ENCODE measurements at regions not wholly inside any gene's neighbourhood (a gene's known extent, or its start where the extent isn't known, plus 50 kb on each side); places are given as distances from the start of the nearest gene placed in this dataset.

DNA sequence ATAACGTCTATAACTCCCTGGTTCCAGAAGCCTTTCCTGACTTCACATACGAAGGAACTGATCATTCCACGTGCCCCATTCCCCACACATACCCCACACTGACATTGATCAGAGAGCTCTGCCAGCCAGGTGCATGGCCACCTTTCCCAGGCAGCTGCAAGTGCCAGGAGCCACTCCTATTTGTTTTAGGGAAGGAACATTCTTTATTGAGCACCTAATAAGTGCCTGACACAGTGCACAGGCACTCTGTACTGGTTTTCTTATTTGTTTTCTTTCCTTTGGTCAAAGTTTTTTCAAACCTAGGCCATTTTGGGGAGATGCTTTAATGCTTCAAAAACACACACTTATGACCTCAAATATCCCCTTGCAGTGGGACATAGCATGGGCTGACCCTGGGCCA lies 50.0 kb downstream of the PITPNM2 start:
- no peak for DNase-seq

DNA sequence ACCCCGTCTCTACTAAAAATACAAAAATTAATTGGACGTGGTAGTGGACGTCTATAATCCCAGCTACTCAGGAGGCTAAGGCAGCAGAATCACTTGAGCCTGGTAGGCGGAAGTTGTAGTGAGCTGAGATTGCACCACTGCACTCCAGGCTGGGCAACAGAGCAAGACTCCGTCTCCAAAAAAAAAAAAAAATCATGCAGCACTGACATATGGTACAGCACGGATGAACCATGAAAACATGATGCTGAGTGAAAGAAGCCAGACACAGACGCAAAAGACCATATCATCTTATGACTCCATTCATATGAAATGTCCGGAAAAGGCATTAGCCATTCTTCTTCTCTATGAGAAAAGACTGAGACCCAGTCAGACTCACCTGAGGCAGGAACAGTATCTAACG lies 50.4 kb downstream of the PITPNM2 start:
- DNase-seq: no peak

DNA sequence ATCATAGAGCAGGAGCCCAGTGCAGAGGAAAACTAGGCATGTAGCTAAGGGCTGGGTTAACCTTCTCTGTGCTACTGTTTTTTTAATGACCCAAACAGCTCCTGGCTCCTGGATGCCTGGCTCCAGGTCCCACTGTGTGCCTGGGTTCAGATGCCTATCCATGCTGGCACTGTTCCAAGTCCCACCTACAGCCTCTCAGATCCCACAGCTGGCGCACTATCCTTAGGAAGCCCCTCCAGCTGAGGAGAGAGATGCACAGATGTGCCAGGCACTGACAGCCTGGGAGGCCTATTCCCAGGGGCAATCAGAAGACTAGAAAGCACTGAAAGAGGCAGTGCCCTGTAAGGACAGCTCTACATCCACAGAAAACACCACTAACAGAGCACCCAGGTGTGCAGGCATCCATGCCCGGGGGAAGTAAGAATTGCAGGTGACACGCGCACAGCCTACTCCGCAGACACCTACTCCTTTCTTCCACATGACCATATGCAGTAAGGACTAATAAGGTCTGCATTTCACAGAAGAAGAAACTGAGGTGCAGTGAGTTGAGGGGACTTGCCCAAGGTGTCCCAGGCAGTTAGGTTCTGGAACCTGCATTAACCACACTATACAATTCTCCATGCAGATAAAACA lies 51.2 kb downstream of the PITPNM2 start:
- DNase-seq: no peak

DNA sequence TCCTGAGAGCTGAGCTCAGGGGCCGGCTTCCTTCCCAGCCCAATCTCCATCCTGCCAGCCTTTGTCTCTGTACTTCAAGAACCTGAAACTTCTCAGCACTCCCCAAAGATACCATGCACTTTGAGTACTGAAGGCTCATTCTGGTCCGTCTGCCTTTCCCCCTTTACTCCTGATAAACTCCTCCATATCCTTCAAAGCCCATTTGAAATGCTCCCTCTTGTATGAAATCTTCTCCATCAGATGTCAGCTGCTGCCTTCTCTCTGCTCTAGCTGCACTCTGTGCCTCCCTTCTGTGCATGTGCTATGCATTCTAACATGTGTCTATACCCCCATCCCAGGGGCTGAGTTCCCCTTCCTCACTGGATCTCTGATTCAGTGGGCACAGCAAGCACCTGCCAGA lies 52.1 kb downstream of the PITPNM2 start:
- no peak for DNase-seq

DNA sequence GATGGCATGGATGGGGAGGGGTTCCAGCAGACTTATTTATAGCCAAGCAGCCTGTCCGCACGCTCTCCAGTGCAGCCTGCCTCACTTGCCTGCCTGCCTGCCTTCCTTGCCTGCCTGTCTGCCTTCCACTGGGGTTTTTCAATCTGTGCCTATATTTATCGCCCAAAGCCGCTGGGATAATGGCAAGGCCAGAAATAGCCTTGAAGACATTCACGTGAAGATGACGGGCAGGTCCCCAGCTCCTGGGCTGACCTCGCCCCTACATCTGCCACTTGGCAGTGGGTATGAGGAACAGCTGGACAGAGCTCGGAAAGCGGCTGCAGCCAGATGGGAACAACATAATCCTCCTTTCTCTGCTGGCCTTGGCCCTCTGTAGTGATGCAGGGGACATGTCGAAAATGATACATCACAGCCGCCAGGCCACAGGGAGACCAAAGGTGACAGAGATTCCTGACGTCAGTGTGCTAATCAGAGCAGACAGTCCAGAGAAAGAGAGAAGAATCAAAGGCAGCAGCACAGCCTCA lies 53.3 kb downstream of the PITPNM2 start:
- no peak for DNase-seq

DNA sequence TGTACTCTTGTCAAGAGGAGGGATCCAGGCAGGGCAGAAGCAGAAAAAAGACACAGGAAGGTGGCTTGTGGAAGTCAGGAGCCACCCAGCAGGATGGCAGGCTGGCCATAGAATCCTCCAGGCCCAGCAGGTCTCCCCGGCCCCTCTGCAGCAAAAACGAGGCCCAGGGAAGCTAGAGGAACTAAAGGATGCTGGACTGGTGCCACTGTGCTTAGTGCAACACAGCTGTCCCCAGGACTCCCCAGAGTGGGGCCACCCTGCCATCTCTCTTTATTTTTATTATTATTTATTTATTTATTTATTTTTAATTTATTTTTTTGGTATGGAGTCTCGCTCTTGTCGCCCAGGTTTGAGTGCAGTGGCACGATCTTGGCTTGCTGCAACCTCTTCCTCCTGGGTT lies 54.1 kb downstream of the PITPNM2 start:
- DNase-seq: no peak

DNA sequence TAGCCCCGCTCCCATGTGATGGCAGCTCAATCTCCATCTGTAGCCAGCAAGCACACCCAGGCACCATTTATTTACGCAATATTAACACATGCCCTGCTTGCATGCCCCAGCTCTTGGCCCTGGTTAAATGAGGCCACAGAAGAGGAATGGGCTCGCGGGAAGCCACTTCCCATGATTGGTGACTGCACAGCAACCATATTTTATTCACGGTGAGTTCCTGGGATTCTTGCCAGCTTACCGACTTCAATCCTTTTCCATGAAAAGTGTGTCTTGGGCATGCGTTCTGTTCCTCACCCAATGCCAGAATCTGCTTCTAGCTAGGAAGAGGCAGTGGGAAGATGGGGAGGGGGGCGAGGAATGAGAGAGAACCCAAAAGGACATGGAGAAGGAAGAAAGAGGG lies 54.7 kb downstream of the PITPNM2 start:
- no peak for DNase-seq

DNA sequence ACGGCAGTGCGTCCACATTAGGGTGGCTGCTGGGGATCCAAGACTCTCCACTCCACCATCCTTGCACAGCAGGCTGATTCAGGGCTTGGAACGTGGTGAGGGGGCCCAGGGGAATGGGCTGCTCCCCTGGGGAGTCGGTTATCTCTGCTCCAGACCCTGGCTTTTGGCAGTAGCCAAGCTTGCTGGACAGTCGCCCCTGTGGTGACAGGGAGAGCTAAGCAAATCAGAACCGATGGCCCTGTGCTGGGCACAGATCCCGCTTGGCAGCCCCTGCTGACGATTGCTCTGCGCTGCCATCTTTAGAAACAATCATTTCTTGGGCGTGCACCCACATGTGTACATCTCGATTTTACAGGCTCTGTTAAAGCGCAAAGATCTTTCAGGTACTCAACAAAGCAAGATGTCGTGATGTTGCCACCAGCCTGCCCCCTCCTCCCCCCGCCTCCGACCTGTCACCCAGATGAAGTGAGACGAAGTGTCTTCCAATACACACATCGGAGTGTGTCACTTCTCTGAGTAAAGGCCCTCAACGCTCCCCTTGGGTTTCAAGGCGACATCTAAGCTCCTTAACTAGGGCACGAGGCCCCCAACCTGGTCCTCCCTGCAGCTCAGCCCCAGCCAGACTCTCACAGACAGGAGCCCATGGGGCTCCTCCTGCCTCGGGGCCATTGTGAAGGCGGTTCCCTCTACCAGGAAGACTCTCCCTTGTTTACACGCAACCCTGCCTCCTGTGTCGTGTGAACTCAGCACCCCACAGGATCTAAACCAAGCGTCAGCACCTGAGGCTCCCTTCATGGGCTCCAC lies 55.6 kb downstream of the PITPNM2 start:
- DNase-seq: no peak

DNA sequence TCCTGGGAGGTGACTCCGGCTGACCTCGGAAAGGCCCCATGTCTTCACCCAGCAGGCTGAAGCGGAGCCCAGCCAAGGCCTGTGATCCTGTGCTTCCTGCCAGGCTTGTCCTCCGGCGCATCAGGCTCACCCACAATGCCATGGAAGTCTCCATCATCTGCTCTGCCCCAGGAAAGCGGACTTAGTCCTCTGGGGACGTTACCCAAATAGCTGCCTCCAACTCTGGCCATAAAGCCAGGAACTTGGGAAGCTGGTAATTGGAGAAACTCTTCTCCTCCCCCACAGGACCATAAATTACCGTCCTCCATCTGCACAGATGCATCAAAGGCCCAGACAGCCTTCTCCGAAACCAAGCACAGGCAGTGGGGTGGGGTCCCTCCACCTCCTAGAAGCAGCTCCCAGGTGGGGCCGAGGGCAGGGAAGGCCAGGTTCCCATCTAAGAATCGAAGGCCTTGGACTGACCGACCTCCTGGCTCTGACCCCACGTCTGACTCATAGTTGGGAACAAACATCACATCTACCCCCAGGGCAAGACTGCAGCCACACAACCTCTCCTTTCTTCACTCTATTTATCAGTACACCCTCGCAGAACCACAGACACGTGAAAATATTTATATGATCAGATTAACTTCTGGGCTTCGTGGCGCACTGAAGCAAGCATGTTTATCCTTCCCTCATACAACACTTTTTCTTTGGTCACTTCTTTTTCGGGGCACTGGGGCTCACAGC lies 56.4 kb downstream of the PITPNM2 start:
- DNase-seq: no peak

DNA sequence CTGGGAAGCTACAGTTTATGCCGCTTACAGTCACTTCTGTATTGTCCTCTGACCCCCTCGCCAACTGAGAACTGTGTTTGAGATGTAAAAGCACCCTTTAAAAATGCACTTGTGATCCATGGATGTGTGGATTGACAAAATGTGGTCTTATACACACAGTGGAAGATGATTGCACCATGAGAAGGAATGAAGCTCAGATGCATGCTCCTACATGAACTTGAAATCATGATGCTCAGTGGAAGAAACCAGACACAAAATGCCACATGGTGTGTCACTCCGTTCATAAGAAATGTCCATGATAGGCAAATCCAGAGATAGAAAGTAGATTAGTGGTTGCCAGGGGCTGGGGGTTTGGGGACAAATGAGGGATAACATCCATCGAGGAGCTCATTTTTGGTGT lies 58.0 kb downstream of the PITPNM2 start:
- DNase-seq: no peak

DNA sequence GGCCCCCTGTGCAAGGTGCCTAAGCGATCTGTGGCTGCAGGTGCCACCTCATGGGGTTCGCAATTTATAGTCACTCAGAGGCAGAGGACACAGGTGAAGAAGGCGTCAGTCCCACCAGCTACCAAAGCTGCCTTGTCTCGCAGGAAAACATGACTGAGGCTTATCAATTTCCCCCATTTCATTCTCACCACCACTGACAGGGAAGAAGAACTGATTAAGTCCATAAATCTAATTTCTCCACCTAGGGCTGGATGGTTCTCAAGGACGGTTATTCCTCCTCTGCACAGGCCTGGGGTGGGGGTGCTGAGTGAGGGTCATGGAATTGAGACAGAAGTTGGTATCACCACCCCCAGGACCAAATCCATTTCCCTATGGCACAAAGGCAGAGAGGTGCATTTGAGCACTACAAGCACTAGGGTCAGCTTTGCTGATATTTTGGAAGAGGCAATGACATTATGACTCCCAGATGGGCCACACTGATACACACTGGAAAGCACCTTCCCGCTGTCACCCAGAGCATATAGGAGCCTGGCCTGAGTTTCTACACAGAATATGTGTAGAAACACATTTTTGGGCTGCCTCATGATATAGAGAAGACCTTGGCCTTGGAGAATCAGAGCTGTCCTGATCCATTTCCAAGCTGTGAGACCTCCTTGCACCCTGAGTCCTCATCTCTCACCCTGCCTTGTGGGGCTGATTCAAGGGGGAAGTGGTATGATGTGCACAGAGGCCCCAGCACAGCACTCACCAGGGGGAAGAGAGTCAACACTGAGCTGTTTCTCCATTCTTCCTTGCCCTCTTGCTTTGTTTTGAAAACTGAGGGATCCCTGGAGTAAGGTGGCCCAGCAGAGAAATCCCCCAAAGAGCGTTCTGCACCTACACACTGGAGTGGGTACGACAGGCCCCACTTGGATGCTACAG lies 59.4 kb downstream of the PITPNM2 start:
- DNase-seq: peak in 1 of 2 donors; percentile 10

DNA sequence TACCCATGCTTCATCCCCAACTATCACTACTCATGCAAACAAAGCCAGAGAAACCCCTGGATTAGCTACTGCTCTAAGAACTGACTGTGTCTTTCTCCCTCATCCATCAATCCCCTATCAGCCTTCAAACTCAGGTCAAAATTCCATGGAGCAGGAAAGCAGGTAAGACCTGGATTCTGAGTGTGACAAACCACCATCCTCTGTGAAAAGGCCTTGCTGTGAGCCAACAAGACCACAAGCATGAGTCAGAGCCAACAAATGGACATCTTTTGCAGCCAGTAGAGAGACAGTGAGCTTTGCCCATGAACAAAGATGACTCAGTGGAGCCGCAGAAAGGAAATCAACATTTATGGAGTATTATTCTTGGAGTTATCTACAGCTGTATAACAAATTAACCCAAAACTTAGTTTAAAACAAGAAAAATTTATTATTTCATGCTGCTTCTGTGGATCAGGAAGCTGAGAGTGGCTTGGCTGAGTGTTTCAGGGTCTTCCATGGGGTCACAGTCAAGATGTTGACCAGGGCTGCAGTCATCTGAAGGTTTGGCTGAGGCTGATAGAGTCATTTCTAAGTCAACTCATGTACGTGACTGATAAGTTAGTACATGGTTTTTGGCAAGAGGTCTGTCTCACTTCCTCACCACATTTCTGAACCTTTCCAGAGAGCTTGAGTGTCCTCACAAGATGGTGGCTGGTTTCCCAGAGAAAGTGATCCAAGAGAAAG lies 61.1 kb downstream of the PITPNM2 start:
- DNase-seq: peak; percentile 46 to 50

DNA sequence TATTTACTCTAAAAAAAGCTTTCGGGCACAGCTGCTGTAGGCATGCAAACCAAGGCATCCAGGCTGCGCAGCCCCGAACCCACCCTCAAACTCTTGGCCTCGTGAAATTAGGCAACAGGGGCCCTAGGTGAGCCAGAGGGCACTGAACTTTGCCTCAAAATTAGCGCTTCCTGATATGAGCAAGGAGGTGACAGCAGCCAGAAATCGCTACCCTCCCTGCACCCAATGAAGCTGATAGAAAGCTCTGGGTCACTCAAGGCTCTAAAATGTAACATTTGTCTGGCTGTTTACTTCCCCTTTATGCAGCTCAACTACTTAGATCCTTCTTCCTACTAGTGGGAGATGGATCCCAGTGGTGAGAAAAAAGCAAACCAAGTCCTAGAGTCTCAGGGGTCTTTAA lies 61.8 kb downstream of the PITPNM2 start:
- peak; percentile 31 to 40 for DNase-seq

DNA sequence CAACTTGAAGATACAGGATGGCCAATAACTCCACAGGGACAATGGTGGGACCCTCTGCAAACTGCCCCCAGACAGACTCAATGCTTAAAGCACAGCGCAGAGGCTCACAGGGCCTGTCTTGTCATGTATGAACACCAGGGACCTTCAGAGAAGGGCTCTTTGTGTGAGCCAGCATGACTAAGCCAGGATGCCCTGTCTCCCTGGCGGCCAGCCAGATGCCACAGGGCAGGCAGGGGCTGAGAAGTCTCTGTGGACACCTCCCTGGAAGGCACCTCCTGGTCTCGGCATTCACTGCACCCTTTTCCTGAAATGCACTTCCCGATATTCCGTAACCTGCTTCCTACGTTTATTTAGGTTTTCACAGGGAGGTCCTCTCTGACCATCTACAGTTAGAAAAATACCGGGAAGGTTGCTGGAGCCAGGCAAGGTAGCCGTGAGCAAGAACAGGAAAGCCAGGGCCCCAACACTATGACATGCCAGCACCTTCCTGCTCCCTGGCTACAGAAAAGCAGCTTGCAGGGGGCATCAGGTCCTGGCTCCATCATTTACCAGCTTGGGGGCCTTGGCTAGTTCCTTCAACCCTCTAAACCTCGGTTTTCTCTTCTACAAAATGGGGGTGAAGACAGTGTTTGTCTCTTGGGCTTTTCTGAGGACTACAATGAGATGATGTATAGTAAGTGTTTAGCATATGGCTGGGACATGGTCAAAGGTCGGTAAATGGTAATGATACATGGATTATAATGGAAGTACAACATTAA lies 65.0 kb downstream of the PITPNM2 start:
- no peak for DNase-seq

DNA sequence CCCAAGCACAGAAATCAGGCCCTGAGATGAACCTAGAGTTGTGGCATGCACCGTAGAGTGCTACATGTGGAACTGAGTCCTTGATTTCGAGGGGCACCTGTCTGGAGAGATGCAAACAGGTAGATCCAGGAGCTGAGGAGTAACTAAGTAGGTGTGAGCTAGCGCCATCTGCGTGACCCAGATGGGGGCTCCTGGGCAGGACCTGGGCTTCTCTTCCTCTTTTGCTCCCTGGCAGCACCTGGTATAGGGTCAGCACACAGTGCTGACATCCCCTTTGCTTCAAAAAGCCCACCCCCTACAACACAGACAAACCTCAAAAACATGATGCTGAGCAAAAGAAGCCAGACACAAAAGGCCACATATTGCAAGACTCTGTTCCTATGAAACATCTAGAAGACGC lies 65.8 kb downstream of the PITPNM2 start:
- DNase-seq: no peak

DNA sequence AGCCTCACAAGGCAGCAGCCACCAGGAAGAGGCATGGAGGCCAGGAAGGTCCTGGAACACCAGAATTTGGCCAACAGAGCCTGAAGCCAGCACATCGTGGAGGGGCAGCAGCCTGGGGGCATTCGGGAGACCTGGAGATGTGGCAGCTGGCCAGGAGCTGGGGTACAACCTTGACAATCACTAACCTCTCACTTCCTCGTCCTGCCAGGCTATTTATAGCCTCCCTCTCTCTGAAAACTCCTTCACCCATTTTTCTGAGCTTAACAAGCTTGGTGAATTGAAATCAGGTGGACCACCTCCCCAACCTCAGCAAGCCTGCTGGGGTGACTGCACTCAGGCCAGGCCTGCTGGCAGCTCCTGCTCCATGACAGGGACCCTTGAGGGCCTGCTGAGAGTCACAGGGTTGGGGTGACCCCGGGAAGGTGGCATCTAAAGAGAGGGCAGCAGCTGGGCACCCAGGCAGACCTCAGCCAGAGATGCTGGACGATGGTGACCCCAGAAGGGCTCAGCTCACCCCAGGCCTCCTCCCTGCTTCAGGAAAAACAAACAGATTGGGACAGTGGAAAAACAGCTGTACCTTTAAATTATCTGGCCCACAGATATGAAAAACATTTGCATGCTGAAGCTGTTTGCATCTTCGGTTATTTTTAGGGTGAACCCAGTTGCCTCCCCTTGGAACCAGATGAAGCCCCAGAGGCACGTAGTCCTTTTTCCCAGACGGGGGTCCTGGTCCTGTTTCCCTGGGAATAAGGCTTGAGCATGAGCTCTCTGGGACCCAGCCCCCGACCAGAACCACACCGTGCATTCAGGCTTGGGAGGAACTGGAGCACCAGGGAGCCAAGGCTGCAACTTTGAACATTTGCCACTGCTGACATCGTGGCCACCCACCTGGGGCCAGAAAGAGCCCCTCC lies 67.0 kb downstream of the PITPNM2 start:
- DNase-seq: no peak

DNA sequence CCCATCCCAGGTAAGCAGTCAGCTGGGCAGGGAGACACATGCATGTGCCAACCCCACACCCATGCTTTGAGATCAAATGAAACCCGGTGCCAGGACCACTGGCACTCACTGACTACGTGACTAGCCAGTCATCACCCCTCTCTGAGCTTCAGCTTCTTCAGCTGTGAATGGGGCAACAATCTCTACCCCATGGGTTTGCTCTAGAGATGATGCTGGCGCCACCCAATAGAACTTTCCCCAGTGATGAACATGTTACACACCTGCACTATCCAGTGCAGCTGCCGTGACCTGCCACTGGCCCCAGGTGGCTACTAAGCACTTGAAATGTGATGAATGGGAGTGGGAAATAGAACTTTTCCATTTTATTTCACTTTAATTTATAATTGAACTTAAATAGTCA lies 70.3 kb downstream of the PITPNM2 start:
- DNase-seq: no peak

DNA sequence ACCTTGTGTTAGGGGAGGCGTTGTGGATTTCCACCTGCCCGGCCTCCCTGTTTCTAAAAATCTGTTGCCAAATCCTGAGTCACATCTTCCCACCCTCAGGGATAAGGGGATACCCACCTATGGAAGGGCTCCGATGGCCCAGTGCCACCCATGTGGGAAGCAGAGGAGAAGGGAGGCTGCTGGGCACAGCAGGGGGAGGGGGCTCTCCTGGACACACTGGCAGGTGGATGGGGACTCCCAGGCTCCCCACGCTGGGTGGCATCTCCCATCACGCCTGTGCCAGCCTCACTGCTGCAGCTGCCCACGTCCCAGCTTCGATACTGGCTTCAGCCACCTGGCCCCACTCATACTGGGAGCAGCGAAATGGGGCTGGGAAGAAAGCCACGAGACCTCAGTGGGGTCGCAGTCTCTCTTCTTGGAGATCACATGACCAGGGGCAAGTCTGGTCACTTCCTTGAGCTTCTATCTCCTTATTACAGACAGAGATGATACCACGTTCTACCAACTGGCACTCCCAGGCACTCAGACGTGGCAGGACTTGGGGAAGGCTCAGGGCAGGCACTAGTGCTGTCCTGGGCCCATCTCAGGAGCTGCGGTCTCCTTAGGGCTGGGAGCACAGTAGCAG lies 72.2 kb downstream of the PITPNM2 start:
- DNase-seq: no peak

DNA sequence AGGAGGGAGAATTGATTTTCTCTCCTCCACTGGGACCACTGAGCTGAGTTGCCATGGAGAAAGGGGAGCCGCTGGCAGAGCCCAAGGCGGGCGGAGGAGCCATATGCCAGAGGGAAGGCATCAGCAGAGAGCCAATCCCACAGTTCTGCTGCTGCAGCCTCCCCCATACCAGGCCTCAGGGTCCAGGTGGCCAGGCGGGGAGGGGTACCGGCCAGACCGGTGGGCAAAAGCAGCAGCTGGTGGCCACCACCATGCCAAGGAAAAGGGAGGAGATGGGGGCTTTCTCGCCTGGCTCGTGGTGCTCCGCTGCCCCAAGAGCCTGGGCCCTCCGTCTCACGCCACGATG lies 72.8 kb downstream of the PITPNM2 start:
- no peak for DNase-seq
